Hepatocyte (in vitro differentiated cells): ENCODE measurements at regions not wholly inside any gene's neighbourhood (a gene's known extent, or its start where the extent isn't known, plus 50 kb on each side); places are given as distances from the start of the nearest gene placed in this dataset.
A peak's percentile ranks its signal among the peaks of the same experiment; 100 is the strongest.
"Not testable (repeated sequence)": the region's sequence is repeated elsewhere in the genome, so short reads cannot be mapped to it uniquely, and the experiment has no call there.

ENCODE experiments used
- DNase-seq: peaks from one replicate; pipeline ENCODE4 v3.0.0-alpha.2; 2016; ENCODE audit warnings: low spot score
- H2AFZ ChIP-seq: fragments of 200-600 bp; sonication (generic); 2 replicates; pipeline ENCODE4 v1.6.0; 2016; ENCODE audit warnings: antibody characterized with exemption, mild to moderate bottlenecking
- H3K27ac ChIP-seq: fragments of 200-600 bp; sonication (generic); 2 replicates; pipeline ENCODE4 v1.5.1; 2016; ENCODE audit warnings: mild to moderate bottlenecking
- H3K27me3 ChIP-seq: fragments of 200-600 bp; sonication (generic); 2 replicates; pipeline ENCODE4 v1.6.1; 2016
- H3K36me3 ChIP-seq: fragments of 200-600 bp; sonication (generic); replicated peaks from 2 replicates; pipeline ENCODE4 v1.5.1; 2016; ENCODE audit warnings: low read depth; ENCODE audit not compliant: insufficient read depth
- H3K4me1 ChIP-seq: fragments of 200-600 bp; sonication (generic); 2 replicates; pipeline ENCODE4 v1.5.1; 2016; ENCODE audit warnings: mild to moderate bottlenecking, moderate library complexity; ENCODE audit not compliant: insufficient read depth
- H3K4me2 ChIP-seq: fragments of 200-600 bp; sonication (generic); 2 replicates; pipeline ENCODE4 v1.6.0; 2016
- H3K4me3 ChIP-seq: fragments of 200-600 bp; sonication (generic); 2 replicates; pipeline ENCODE4 v1.5.1; 2016; ENCODE audit warnings: mild to moderate bottlenecking
- H3K79me2 ChIP-seq: fragments of 200-600 bp; sonication (generic); 2 replicates; pipeline ENCODE4 v1.6.0; 2017; ENCODE audit warnings: mild to moderate bottlenecking
- H3K9me2 ChIP-seq: fragments of 200-600 bp; sonication (generic); replicated peaks from 2 replicates; pipeline ENCODE4 v1.6.0; 2017; ENCODE audit warnings: mild to moderate bottlenecking; ENCODE audit not compliant: insufficient read depth
- H3K9me3 ChIP-seq: fragments of 200-600 bp; sonication (generic); 2 replicates; pipeline ENCODE4 v1.5.1; 2016; ENCODE audit warnings: low read depth, mild to moderate bottlenecking
- H4K20me1 ChIP-seq: fragments of 200-600 bp; sonication (generic); 2 replicates; pipeline ENCODE4 v1.6.0; 2016; ENCODE audit warnings: mild to moderate bottlenecking; ENCODE audit not compliant: insufficient read depth, poor library complexity, severe bottlenecking
- EZH2 ChIP-seq: fragments of 200-600 bp; sonication (generic); IDR thresholded peaks from 2 replicates; pipeline ENCODE4 v1.6.1; 2016; ENCODE audit warnings: antibody characterized with exemption, mild to moderate bottlenecking, borderline replicate concordance
- EZH2phosphoT487 ChIP-seq: fragments of 200-600 bp; sonication (generic); IDR thresholded peaks from one replicate; pipeline ENCODE4 v1.6.1; 2018; ENCODE audit warnings: antibody characterized with exemption, mild to moderate bottlenecking, low read depth, moderate library complexity; ENCODE audit not compliant: unreplicated experiment, severe bottlenecking
- WGBS: methylation state at CpG from one replicate; pipeline ENCODE4 v1.1.6; 2016; ENCODE audit warnings: low lambda C conversion rate; ENCODE audit errors: missing lambda C conversion rate; 5-methylcytosine and 5-hydroxymethylcytosine counted together
- TF ChIP-seq, protein P1 (sequence below): fragments of 200-600 bp; sonication (generic); IDR thresholded peaks from 2 replicates; pipeline ENCODE4 v1.5.1; 2016; ENCODE audit warnings: antibody characterized with exemption, mild to moderate bottlenecking; ENCODE audit not compliant: poor library complexity

DNA sequence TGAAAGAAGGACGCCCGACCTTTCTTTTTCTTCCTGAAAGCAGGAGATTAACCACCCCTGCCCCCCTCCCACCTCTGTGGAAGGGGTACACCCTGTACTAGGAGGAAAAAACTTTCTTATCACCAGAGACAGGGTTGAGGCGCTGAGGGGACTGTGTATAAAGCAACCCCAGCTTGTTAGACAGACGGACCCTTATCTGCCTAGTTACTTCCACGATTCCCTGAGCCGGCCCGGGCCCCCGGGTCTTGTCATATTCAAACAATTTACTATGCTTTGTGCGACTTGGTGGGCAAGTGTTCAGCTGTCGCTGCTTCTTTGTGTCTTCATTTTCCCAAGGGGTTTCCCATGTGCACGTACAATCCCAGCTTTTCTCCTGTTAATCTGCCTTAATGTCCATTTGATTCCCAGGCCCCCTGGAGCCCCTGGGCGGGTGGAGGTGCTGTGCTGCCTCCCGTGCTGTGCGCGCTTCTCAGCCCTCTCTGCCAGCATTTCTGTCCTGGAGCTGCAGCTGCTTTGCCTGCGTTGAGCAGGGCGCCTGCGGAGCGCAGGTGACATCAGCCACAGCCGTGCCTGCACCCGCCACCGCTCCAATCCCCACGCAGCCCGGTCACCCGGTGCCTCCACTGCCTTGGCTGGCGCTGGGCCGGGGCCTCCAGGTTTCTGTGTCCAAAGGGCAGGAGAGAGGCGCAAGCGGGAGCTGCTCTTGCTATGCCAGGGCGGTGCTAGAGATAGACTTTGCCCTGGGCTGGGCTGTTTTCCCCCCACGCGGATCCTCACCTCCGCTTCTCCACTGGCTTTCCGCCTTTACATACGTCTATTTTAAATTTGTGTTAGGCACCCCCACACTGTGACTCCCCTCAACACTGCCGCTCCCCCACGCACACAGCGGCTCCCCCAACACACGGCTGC lies 96.2 kb downstream of the TTLL2 start:
- H3K4me3 ChIP-seq: no peak overlapping the region
- H3K36me3 ChIP-seq: no peaks in the 10 kb centered on the region
- WGBS: 78% methylated on average over 30 of the region's 39 CpGs
- H3K9me3 ChIP-seq: no peaks in the 10 kb centered on the region
- no peaks in the 10 kb centered on the region for H3K9me2 ChIP-seq
- TF ChIP-seq EZH2: no peak
- no peak for TF ChIP-seq EZH2phosphoT487
- TF ChIP-seq, protein P1, sequence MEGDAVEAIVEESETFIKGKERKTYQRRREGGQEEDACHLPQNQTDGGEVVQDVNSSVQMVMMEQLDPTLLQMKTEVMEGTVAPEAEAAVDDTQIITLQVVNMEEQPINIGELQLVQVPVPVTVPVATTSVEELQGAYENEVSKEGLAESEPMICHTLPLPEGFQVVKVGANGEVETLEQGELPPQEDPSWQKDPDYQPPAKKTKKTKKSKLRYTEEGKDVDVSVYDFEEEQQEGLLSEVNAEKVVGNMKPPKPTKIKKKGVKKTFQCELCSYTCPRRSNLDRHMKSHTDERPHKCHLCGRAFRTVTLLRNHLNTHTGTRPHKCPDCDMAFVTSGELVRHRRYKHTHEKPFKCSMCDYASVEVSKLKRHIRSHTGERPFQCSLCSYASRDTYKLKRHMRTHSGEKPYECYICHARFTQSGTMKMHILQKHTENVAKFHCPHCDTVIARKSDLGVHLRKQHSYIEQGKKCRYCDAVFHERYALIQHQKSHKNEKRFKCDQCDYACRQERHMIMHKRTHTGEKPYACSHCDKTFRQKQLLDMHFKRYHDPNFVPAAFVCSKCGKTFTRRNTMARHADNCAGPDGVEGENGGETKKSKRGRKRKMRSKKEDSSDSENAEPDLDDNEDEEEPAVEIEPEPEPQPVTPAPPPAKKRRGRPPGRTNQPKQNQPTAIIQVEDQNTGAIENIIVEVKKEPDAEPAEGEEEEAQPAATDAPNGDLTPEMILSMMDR: no peak
- peak overlapping the region; percentile 49 for H3K4me2 ChIP-seq
- DNase-seq: peak; percentile 51
- no peak overlapping the region for H2AFZ ChIP-seq
- H3K27me3 ChIP-seq: no peaks in the 10 kb centered on the region
- H3K27ac ChIP-seq: peak overlapping the region; percentile 67
- no peaks in the 10 kb centered on the region for H3K79me2 ChIP-seq
- H3K4me1 ChIP-seq: no peaks in the 10 kb centered on the region
- H4K20me1 ChIP-seq: no peaks in the 10 kb centered on the region

DNA sequence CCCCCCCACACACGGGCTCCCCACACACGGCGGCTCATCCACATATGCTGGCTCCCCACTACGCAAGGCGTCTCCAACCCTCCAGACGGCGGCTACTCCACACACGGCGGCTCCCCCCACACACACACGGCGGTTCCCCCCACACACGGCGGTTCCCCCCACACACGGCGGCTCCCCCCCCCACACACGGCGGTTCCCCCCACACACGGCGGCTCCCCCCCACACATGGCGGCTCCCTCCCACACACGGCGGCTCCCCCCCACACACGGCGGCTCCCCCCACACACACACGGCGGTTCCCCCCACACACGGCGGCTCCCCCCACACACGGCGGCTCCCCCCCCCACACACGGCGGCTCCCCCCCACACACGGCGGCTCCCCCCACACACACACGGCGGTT lies 97.1 kb downstream of the TTLL2 start:
- not testable (repeated sequence) for DNase-seq, H3K79me2 ChIP-seq, H3K36me3 ChIP-seq, H3K27me3 ChIP-seq, H3K4me2 ChIP-seq, H3K4me3 ChIP-seq, H3K9me3 ChIP-seq, H4K20me1 ChIP-seq, H3K4me1 ChIP-seq, H3K9me2 ChIP-seq, H3K27ac ChIP-seq, H2AFZ ChIP-seq
- no CpG with 5 or more reads among the region's 36 CpGs for WGBS

DNA sequence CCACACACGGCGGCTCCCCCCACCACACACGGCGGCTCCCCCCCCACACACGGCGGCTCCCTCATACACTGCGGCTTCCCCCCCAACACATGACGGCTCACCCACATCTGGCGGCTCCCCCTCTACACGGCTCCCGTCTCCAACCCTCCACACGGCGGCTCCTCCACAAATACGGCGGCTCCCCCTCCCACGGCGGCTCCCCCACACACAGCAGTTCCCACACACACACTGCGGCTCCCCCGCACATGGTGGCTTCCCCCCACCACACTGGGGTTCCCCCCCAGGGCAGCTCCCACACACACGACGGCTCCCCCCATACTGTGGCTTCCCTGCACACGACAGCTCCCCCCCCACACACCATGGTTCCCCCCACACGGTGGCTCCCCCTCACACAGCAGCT lies 98.0 kb downstream of the TTLL2 start:
- DNase-seq: no peak
- H4K20me1 ChIP-seq: no peaks in the 10 kb centered on the region
- TF ChIP-seq EZH2phosphoT487 (no peak), EZH2 (no peak)
- TF ChIP-seq, protein P1: no peak
- WGBS: no CpG with 5 or more reads among the region's 23 CpGs
- H3K79me2 ChIP-seq: no peaks in the 10 kb centered on the region
- no peaks in the 10 kb centered on the region for H3K4me1 ChIP-seq
- H3K9me3 ChIP-seq: no peaks in the 10 kb centered on the region
- H3K9me2 ChIP-seq: no peaks in the 10 kb centered on the region
- H3K27me3 ChIP-seq: no peaks in the 10 kb centered on the region
- no peak overlapping the region for H3K27ac ChIP-seq
- H3K36me3 ChIP-seq: no peaks in the 10 kb centered on the region
- H3K4me3 ChIP-seq: no peak overlapping the region
- H3K4me2 ChIP-seq: no peak overlapping the region
- no peak overlapping the region for H2AFZ ChIP-seq

DNA sequence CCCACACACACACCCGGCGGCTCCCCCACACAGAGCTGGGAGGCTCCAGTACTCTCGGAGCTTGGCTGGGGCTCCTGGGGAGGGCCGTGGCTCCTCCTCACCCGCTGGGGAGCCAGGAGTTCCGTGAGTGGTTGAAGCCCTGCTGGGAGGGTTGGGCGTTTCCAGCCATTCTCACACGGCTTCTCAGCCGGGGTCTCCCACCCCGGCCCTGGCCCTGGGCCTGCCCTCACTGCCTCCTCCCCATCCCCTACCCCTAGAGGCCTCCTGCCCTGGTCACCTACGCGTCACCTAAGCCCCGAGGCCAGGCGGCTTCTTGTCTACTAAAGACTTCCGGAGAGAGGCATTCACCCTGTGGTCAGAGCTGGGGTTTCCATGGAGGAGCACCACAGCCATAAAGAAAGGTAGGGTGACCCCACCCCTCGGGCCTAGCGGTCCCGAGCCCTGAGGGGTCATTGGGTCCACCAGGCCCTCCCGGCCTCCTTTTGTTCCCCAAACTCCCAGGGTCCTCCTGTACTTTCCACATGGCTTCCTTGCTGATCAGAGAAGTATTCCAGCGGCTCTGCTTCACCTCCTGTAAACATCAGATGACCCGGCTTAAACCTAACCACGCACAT lies 99.3 kb downstream of the TTLL2 start:
- 88% methylated on average over 22 of the region's 22 CpGs for WGBS
- H3K4me3 ChIP-seq: no peak overlapping the region
- H3K27me3 ChIP-seq: no peaks in the 10 kb centered on the region
- DNase-seq: no peak
- H3K36me3 ChIP-seq: no peaks in the 10 kb centered on the region
- H4K20me1 ChIP-seq: no peaks in the 10 kb centered on the region
- TF ChIP-seq EZH2 (no peak), EZH2phosphoT487 (no peak)
- TF ChIP-seq, protein P1: no peak
- no peaks in the 10 kb centered on the region for H3K79me2 ChIP-seq
- no peak overlapping the region for H3K27ac ChIP-seq
- no peaks in the 10 kb centered on the region for H3K9me2 ChIP-seq
- H3K4me2 ChIP-seq: no peak overlapping the region
- H3K4me1 ChIP-seq: no peaks in the 10 kb centered on the region
- H3K9me3 ChIP-seq: no peaks in the 10 kb centered on the region
- H2AFZ ChIP-seq: no peak overlapping the region
